Sigmoid colon (tissue), 6 donors: ENCODE measurements at regions not wholly inside any gene's neighbourhood (a gene's known extent, or its start where the extent isn't known, plus 50 kb on each side); places are given as distances from the start of the nearest gene placed in this dataset.

Experiments used
- DNase-seq: peaks from one replicate; pipeline ENCODE4 v3.0.0-alpha.2; 2019
- H3K27ac ChIP-seq, 4 donors: fragments of 200-600 bp; sonication (generic); one replicate each; pipeline ENCODE4 v1.5.1; 2016 to 2019; ENCODE audit warnings: mild to moderate bottlenecking in 1 of 4
- H3K27me3 ChIP-seq, 3 donors: fragments of 200-600 bp; sonication (generic); one replicate each; pipeline ENCODE4 v1.5.1; 2019; ENCODE audit warnings: mild to moderate bottlenecking in 1 of 3
- H3K36me3 ChIP-seq, 4 donors: fragments of 200-600 bp; sonication (generic); one replicate each; pipeline ENCODE4 v1.5.1; 2016 to 2019
- H3K4me1 ChIP-seq, 4 donors: fragments of 200-600 bp; sonication (generic); one replicate each; pipeline ENCODE4 v1.5.1; 2017 to 2019
- H3K4me3 ChIP-seq, 4 donors: fragments of 200-600 bp; sonication (generic); one replicate each; pipeline ENCODE4 v1.5.1; 2017 to 2019; ENCODE audit warnings: mild to moderate bottlenecking in 2 of 4, moderate library complexity in 1 of 4
- H3K9me3 ChIP-seq, 4 donors: fragments of 200-600 bp in 3 of 4; sonication (generic) in 3 of 4; one replicate each; pipeline versions ENCODE4 v1.5.1 to v1.6.1; 2013 to 2019
- CTCF ChIP-seq, 4 experiments: fragments of 450-650 bp in 3 of 4; fragments of 200-600 bp in 1 of 4; IDR thresholded peaks; one replicate each; pipeline ENCODE4 v1.5.1; 2016 to 2019; ENCODE audit warnings: antibody characterized with exemption in 4 of 4, mild to moderate bottlenecking in 3 of 4, moderate library complexity in 2 of 4
- EP300 ChIP-seq, 4 donors: sonication (generic); formaldehyde crosslinking; IDR thresholded peaks; one replicate each; pipeline ENCODE4 v1.6.1; 2017; ENCODE audit warnings: antibody characterized with exemption in 4 of 4
- POLR2A ChIP-seq, 2 donors: fragments of 450-650 bp; IDR thresholded peaks; one replicate each; pipeline ENCODE4 v1.6.1; 2016; ENCODE audit warnings: antibody characterized with exemption in 2 of 2, mild to moderate bottlenecking in 2 of 2, moderate library complexity in 2 of 2
- POLR2AphosphoS5 ChIP-seq, 4 donors: sonication (generic); formaldehyde crosslinking; IDR thresholded peaks; one replicate each; pipeline ENCODE4 v1.6.1; 2017; ENCODE audit warnings: antibody characterized with exemption in 4 of 4
- WGBS, 2 donors: extraction: QIAGEN DNeasy Blood & Tissue Kit; methylation state at CpG; one replicate each; pipeline ENCODE4 v1.1.7; 2013; 5-methylcytosine and 5-hydroxymethylcytosine counted together
- intact Hi-C: fragments of 100-400 bp; cut with DNase I; formaldehyde crosslinking; loops from one replicate; pipeline ENCODE4 v1.15.1; 2023
- donor health status: healthy with polysubstance abuse.
- donor health status: healthy.

- Histone ChIP-seq H3K4me1 (no peaks in the 10 kb centered on the region), H3K27ac (no peak overlapping the region), H3K9me3 (peaks cover 0 to under 1% (median 0%) of the 10 kb centered on the region in 4 donors), H3K36me3 (no peaks in the 10 kb centered on the region), H3K4me3 (no peak overlapping the region), H3K27me3 (no peaks in the 10 kb centered on the region)
- intact Hi-C loops = no loop called here
- WGBS, 2 donors = 62 to 65% methylated on average over 2 of the region's 2 CpGs
- DNase-seq = no peak
- TF ChIP-seq CTCF (IDR thresholded peaks at IDR 0.05) = no peak
- no peak for TF ChIP-seq EP300 (IDR thresholded peaks at IDR 0.05)
- no peak for TF ChIP-seq POLR2A (IDR thresholded peaks at IDR 0.05)
- TF ChIP-seq POLR2AphosphoS5 (IDR thresholded peaks at IDR 0.05) = no peak
Observed at GRCh38 chr7:46480619-46481018, 559.5 kb upstream of the IGFBP3 start.

GRCh38 chr7:46479680-46480079 lies 558.6 kb upstream of the IGFBP3 start:
- WGBS, 2 donors = 94 to 96% methylated on average over 4 of the region's 4 CpGs
- H3K9me3 ChIP-seq = peaks cover 0 to 8% (median 0%) of the 10 kb centered on the region in 4 donors
- H3K4me3 ChIP-seq = no peak overlapping the region
- DNase-seq = no peak
- H3K36me3 ChIP-seq = no peaks in the 10 kb centered on the region
- no peak overlapping the region for H3K27ac ChIP-seq
- intact Hi-C loops = no loop called here
- H3K27me3 ChIP-seq = no peaks in the 10 kb centered on the region
- no peak for TF ChIP-seq POLR2AphosphoS5 (IDR thresholded peaks at IDR 0.05)
- no peaks in the 10 kb centered on the region for H3K4me1 ChIP-seq

- H3K36me3 ChIP-seq = no peaks in the 10 kb centered on the region
- peaks cover 0 to 8% (median 0%) of the 10 kb centered on the region in 4 donors for H3K9me3 ChIP-seq
- TF ChIP-seq EP300 (IDR thresholded peaks at IDR 0.05) (no peak), CTCF (IDR thresholded peaks at IDR 0.05) (no peak), POLR2A (IDR thresholded peaks at IDR 0.05) (no peak), POLR2AphosphoS5 (IDR thresholded peaks at IDR 0.05) (no peak)
- H3K4me3 ChIP-seq = no peak overlapping the region
- no peak for DNase-seq
- no peaks in the 10 kb centered on the region for H3K27me3 ChIP-seq
- no peaks in the 10 kb centered on the region for H3K4me1 ChIP-seq
- H3K27ac ChIP-seq = no peak overlapping the region
- 87 to 99% methylated on average over 1 of the region's 1 CpG for WGBS, 2 donors
- intact Hi-C loops = no loop called here
Observed at GRCh38 chr7:46478046-46478445, 557.0 kb upstream of the IGFBP3 start.

GRCh38 chr7:46468753-46469356 lies 547.8 kb upstream of the IGFBP3 start:
- TF ChIP-seq POLR2AphosphoS5 (IDR thresholded peaks at IDR 0.05) = no peak
- no peak for TF ChIP-seq EP300 (IDR thresholded peaks at IDR 0.05)
- TF ChIP-seq POLR2A (IDR thresholded peaks at IDR 0.05) = no peak
- no peak for TF ChIP-seq CTCF (IDR thresholded peaks at IDR 0.05)
- no peaks in the 10 kb centered on the region for H3K27me3 ChIP-seq
- no peaks in the 10 kb centered on the region for H3K36me3 ChIP-seq
- DNase-seq = no peak
- H3K27ac ChIP-seq = no peak overlapping the region
- 75 to 81% methylated on average over 6 of the region's 6 CpGs for WGBS, 2 donors
- H3K4me1 ChIP-seq = no peaks in the 10 kb centered on the region
- intact Hi-C loops = no loop called here
- no peak overlapping the region for H3K4me3 ChIP-seq
- peaks cover 30 to 49% (median 43%) of the 10 kb centered on the region in 4 donors for H3K9me3 ChIP-seq

- no peaks in the 10 kb centered on the region for H3K36me3 ChIP-seq
- intact Hi-C loops = no loop called here
- H3K4me3 ChIP-seq = no peak overlapping the region
- peaks cover 10 to 40% (median 23%) of the 10 kb centered on the region in 4 donors for H3K9me3 ChIP-seq
- H3K27me3 ChIP-seq = no peaks in the 10 kb centered on the region
- H3K27ac ChIP-seq = no peak overlapping the region
- H3K4me1 ChIP-seq = no peaks in the 10 kb centered on the region
- TF ChIP-seq POLR2AphosphoS5 (IDR thresholded peaks at IDR 0.05) (no peak), POLR2A (IDR thresholded peaks at IDR 0.05) (no peak), CTCF (IDR thresholded peaks at IDR 0.05) (no peak), EP300 (IDR thresholded peaks at IDR 0.05) (no peak)
- DNase-seq = no peak
Observed at GRCh38 chr7:46463170-46463569, 542.1 kb upstream of the IGFBP3 start.
